Stimulated activated naive CD4-positive, alpha-beta T cell (primary cell): ENCODE measurements at regions not wholly inside any gene's neighbourhood (a gene's known extent, or its start where the extent isn't known, plus 50 kb on each side); places are given as distances from the start of the nearest gene placed in this dataset.
"Not testable (repeated sequence)": the region's sequence is repeated elsewhere in the genome, so short reads cannot be mapped to it uniquely, and the experiment has no call there.

Source experiments
- DNase-seq, 6 experiments: peaks; one replicate each; lab custom pipeline; 2025; lab: John Stamatoyannopoulos, UW

- DNase-seq = no peak
Measured at GRCh38 chr14:21912367-21912766, 238.7 kb upstream of the OR4E1 start.

DNA sequence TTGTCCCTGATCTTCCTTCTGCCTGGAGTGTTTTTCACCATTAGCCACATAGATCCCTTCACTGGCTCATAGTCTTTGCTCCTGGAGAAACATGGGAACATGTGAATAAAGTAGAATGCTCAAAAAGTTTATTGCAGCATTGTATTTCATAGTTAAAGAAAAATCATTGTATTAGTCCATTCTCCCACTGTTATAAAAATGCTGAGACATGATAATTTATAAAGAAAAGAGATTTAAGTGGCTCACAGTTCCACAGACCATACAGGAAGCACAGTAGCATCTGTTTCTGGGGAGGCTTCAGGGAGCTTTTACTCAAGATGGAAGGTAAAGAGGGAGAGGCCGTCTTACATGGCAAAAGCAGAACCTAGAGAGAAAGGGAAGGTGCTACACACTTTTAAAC, 238.3 kb upstream of the OR4E1 start:
- DNase-seq = no peak

GRCh38 chr14:21910260-21910659, 236.6 kb upstream of the OR4E1 start:
- no peak for DNase-seq

DNA sequence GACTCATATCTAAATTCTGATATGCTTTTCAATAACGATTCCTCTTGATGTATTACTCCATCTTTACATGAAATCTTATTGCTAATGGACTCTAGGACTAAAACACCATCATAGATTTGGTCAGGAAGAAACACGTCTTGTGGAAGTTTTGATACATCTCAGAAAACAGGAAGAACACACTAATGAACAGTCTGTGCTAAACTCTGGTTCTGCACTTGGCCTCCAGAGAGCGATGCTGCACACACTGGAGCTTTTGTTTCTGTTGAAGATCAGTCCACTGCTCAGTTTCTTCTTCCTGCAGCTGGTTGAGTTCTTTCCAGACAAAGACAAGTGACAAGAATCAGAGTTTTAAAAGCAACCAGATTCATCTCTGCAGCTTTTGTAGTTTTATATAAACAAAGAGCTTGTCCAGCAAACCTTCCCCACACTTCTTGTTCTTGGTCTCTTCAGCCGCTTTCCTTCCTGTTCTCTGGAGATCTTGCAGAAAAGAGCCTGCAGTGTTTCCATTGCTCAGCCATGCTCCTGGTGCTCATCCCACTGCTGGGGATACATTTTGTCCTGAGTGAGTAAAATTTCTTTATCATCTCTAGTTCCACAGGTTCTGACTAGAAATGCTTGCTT, 229.1 kb upstream of the OR4E1 start:
- peak in 2 of 6 experiments; percentile 18 to 41 for DNase-seq

DNA sequence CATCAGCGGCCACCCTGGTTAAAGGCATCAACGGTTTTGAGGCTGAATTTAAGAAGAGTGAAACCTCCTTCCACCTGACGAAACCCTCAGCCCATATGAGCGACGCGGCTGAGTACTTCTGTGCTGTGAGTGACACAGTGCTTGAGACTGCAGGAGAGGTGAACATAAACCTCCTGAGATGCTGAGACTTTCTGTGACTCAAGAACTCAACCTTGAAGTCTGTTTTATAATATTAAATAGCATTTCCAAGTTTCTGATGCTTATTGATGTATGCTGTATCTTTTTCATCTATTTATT, 221.2 kb upstream of the OR4E1 start:
- DNase-seq = not testable (repeated sequence)

GRCh38 chr14:21894003-21894897, 220.6 kb upstream of the OR4E1 start:
- peak in 5 of 6 experiments; percentile 16 to 46 (median 38) for DNase-seq

- DNase-seq = no peak
Measured at GRCh38 chr14:21891921-21892320, 218.3 kb upstream of the OR4E1 start.

GRCh38 chr14:21884995-21885394, 211.4 kb upstream of the OR4E1 start:
- no peak for DNase-seq

GRCh38 chr14:21882226-21882625, 208.6 kb upstream of the OR4E1 start:
- no peak for DNase-seq

DNA sequence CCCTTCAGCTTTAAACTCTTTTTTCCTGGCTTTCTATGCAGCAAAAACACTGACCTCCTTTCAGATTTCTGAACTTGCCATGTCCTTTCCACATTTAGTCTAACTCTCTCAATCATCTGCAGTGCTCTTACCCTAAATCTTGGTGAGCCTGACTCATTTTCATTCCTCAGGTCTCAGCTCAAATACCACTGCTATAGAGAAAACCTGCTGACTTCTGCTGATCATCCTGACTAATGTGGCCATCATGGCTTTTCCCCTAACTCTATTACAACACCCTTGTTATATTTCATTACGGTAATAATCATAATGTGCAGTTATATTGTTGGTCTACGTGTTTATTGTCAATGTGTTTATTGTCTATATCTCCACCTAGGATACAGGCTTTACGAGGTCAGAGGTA, 207.3 kb upstream of the OR4E1 start:
- no peak for DNase-seq

DNA sequence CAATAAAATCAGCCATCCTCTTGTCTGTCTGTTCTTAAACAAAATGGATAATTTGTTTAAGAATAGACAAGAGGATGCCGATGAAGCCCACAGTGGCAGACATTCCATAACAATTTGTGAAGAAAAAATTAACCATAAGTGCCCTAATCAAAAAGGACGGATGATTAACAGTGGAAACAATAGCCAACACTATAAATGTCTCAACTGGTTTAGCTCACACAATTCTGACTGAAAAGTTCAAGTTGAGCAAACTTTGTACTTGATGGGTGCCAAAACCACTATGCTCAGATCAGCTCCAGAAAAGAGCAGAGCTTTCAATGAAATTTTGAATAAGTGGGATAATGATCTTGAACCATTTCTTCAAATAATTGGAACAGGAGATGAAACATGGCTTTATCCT, 202.2 kb upstream of the OR4E1 start:
- DNase-seq = no peak

DNA sequence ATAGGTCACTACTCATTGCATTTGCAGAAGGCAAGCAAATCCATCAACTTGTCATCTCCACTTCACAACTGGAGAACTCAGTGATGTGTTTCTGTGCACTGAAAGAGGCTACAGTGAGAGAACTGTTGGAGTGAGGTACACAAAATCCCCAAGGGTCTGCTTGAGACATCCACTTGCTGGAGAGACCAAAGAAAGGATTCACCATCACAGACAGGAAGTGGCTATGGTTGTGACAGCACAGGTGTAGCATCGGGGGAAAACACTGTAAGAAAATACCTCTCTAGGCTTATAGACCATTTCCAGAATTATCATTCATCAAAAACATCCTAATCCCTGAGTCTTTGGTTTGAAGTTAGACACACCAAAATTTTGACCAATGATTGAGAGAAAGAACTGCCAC, 201.3 kb upstream of the OR4E1 start:
- DNase-seq = peak in 3 of 6 experiments; percentile 3 to 21 (median 17)

DNA sequence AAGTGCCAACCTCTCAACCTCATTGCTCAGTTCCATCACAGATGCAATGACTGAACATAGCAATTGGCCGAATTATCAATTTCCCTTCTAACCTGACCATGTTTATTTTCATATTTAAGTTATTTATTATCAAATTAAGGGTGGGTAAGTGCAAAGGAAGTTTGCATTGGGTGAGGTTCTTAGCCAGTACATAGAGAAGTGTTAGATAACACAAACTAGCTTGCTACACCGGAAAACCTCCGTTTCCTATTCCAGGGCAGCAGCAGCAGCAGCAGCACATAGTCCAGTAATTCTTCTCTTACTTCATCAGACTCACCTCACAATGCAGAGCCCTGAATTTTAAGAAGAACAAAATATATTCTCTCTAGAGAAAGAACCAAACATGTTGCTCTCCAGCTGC, 200.5 kb upstream of the OR4E1 start:
- DNase-seq = peak in 2 of 6 experiments; percentile 7 to 22

GRCh38 chr14:21868442-21869046, 194.9 kb upstream of the OR4E1 start:
- peak; percentile 50 to 77 (median 64) for DNase-seq

DNA sequence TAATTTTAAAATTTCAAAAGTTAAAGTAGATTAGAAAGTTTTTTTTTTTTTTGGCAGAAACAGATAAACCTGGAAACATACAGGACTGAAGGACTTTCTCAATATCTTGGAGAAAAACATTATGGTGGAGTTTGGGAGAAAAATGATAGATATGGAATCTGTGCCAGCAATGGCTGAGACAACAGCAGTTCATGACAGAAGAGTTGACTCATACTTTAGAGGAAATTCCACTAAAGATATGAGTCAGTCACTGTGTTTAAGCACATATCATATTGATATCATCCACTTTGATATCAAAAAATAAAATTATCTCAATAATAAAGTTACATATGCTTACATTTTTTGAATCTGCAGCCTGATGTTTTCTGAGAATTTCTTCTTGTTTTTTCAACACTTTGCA, 193.9 kb upstream of the OR4E1 start:
- no peak for DNase-seq

- DNase-seq = no peak
Measured at GRCh38 chr14:21866479-21866878, 192.9 kb upstream of the OR4E1 start.

DNA sequence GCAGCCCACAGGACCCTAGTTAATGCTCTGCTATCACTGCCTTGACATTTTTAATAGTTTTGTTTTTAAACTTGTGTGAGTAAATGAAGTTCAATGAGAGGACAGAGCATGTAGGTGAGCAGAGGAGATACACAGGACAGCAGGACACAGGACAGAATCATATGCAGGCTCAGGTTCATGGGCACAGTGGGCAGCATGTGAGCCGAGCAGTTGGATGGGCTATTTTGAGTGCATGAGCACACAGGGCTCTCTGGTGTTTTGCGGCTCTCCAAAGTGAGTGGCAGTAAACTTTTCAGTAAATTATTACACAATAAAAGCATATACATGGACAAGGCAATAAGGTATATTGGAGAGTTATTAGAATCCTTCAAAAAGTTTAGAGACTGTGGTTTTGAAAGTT, 189.7 kb upstream of the OR4E1 start:
- no peak for DNase-seq

GRCh38 chr14:21861153-21861552, 187.5 kb upstream of the OR4E1 start:
- no peak for DNase-seq

- peak in 5 of 6 experiments; percentile 6 to 60 (median 17) for DNase-seq
Measured at GRCh38 chr14:21860172-21860571, 186.6 kb upstream of the OR4E1 start.

DNA sequence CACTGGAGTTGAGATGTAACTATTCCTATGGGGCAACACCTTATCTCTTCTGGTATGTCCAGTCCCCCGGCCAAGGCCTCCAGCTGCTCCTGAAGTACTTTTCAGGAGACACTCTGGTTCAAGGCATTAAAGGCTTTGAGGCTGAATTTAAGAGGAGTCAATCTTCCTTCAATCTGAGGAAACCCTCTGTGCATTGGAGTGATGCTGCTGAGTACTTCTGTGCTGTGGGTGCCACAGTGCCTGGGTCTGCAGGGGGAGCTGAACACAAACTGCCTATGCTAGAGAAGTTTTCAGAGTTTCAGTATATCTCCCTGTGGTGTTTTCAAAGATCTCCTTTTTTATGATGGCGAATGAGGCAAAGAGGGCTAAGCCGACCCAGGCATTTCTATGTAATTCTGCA, 179.2 kb upstream of the OR4E1 start:
- peak in 1 of 6 experiments; percentile 5 for DNase-seq

GRCh38 chr14:21852061-21852664, 178.5 kb upstream of the OR4E1 start:
- peak; percentile 36 to 75 (median 61) for DNase-seq

DNA sequence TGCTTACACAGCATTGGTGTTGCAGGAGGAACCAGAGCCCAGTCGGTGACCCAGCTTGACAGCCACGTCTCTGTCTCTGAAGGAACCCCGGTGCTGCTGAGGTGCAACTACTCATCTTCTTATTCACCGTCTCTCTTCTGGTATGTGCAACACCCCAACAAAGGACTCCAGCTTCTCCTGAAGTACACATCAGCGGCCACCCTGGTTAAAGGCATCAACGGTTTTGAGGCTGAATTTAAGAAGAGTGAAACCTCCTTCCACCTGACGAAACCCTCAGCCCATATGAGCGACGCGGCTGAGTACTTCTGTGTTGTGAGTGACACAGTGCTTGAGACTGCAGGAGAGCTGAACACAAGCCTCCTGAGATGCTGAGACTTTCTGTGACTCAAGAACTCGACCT, 173.3 kb upstream of the OR4E1 start:
- peak in 2 of 6 experiments; percentile 27 to 33 for DNase-seq
